OCI-LY7 (cell line): ENCODE measurements at regions not wholly inside any gene's neighbourhood (a gene's known extent, or its start where the extent isn't known, plus 50 kb on each side); places are given as distances from the start of the nearest gene placed in this dataset.

ENCODE experiments used
- EZH2phosphoT487 ChIP-seq: fragments of 200-600 bp; sonication (generic); IDR thresholded peaks from 2 replicates; pipeline ENCODE4 v1.6.1; 2018; ENCODE audit warnings: low read depth, borderline replicate concordance, mild to moderate bottlenecking, mixed run types, antibody characterized with exemption, low read length, moderate library complexity, mixed read lengths
- TF ChIP-seq, protein P1 (sequence below): fragments of 200-600 bp; sonication (generic); conservative IDR thresholded peaks from 2 replicates; pipeline ENCODE4 v1.5.1; 2014; ENCODE audit warnings: mild to moderate bottlenecking, antibody characterized with exemption, low read length, moderate library complexity, mixed read lengths

DNA sequence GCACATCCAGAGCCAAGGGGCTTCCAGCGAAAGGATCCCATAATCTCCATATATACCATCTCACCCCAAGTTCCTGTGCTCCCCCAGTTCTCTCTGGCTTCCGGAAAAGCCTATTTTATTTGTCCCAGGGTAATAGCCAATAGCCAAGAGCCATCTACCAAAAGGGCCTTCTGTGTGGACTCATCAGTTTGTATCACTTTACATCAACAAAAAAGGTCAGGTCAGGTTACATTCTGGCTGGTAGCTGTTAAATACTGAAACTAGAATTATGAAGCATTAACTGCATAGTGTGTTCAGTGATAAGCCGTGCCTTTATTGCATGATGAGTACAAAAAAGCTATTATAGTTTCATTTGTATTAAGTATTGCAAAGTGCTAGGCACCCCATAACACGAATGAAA lies 223.7 kb downstream of the IRS1 start:
- no peak for TF ChIP-seq EZH2phosphoT487
- TF ChIP-seq, protein P1, sequence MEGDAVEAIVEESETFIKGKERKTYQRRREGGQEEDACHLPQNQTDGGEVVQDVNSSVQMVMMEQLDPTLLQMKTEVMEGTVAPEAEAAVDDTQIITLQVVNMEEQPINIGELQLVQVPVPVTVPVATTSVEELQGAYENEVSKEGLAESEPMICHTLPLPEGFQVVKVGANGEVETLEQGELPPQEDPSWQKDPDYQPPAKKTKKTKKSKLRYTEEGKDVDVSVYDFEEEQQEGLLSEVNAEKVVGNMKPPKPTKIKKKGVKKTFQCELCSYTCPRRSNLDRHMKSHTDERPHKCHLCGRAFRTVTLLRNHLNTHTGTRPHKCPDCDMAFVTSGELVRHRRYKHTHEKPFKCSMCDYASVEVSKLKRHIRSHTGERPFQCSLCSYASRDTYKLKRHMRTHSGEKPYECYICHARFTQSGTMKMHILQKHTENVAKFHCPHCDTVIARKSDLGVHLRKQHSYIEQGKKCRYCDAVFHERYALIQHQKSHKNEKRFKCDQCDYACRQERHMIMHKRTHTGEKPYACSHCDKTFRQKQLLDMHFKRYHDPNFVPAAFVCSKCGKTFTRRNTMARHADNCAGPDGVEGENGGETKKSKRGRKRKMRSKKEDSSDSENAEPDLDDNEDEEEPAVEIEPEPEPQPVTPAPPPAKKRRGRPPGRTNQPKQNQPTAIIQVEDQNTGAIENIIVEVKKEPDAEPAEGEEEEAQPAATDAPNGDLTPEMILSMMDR: no peak
